Prostate gland (tissue), 2 donors: ENCODE measurements at regions not wholly inside any gene's neighbourhood (a gene's known extent, or its start where the extent isn't known, plus 50 kb on each side); places are given as distances from the start of the nearest gene placed in this dataset.

ENCODE experiments used
- POLR2A ChIP-seq: fragments of 450-650 bp; IDR thresholded peaks from one replicate; pipeline ENCODE4 v1.6.1; 2016; ENCODE audit warnings: antibody characterized with exemption, mild to moderate bottlenecking
- TF ChIP-seq, protein P1 (sequence below), 4 experiments: fragments of 200-600 bp in 2 of 4; fragments of 450-650 bp in 2 of 4; sonication (generic) in 2 of 4; IDR thresholded peaks; 1 replicate in 3 of 4; 2 replicates in 1 of 4; pipeline ENCODE4 v1.5.1; 2016 to 2019; ENCODE audit warnings: antibody characterized with exemption in 4 of 4, mild to moderate bottlenecking in 2 of 4, moderate library complexity in 2 of 4

DNA sequence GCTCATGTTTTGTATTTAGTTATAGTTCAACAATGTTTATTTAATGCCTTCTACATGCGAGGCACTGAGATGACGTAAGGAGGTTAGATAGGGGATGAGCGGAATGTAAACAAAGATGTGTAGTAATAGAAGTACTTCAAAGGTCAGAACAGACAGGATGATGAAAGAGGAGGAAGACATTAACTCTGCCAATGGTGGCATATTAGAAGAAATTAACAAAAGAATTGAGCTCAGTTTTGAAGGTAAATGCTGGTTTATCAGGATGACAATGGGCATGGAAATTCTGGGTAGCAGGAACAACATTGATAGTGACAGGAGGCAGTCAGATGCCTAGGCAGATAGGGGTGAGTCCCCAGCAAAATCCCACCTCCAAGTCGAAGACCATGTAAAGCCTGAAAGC lies 62.3 kb upstream of the PGRMC2 start:
- TF ChIP-seq POLR2A: no peak
- TF ChIP-seq, protein P1, sequence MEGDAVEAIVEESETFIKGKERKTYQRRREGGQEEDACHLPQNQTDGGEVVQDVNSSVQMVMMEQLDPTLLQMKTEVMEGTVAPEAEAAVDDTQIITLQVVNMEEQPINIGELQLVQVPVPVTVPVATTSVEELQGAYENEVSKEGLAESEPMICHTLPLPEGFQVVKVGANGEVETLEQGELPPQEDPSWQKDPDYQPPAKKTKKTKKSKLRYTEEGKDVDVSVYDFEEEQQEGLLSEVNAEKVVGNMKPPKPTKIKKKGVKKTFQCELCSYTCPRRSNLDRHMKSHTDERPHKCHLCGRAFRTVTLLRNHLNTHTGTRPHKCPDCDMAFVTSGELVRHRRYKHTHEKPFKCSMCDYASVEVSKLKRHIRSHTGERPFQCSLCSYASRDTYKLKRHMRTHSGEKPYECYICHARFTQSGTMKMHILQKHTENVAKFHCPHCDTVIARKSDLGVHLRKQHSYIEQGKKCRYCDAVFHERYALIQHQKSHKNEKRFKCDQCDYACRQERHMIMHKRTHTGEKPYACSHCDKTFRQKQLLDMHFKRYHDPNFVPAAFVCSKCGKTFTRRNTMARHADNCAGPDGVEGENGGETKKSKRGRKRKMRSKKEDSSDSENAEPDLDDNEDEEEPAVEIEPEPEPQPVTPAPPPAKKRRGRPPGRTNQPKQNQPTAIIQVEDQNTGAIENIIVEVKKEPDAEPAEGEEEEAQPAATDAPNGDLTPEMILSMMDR (IDR thresholded peaks at IDR 0.05): no peak
